SHP77 (cell line): ENCODE measurements at regions not wholly inside any gene's neighbourhood (a gene's known extent, or its start where the extent isn't known, plus 50 kb on each side); places are given as distances from the start of the nearest gene placed in this dataset.

Experiments used
- DNase-seq, 2 experiments: peaks; one replicate each; lab custom pipeline; 2025; lab: John Stamatoyannopoulos, UW

- no peak for DNase-seq
Measured at GRCh38 chr11:38282718-38283117, 1684.7 kb upstream of the RAG2 start.

GRCh38 chr11:38278457-38279141 is 1680.6 kb upstream of the RAG2 start:
- DNase-seq: no peak

- DNase-seq: no peak
Measured at GRCh38 chr11:38274031-38274430, 1676.0 kb upstream of the RAG2 start.

- no peak for DNase-seq
Measured at GRCh38 chr11:38272376-38272775, 1674.3 kb upstream of the RAG2 start.

- DNase-seq: no peak
Measured at GRCh38 chr11:38266691-38267090, 1668.7 kb upstream of the RAG2 start.

- DNase-seq: no peak
Measured at GRCh38 chr11:38256436-38256835, 1658.4 kb upstream of the RAG2 start.

- no peak for DNase-seq
Measured at GRCh38 chr11:38254913-38255312, 1656.9 kb upstream of the RAG2 start.

GRCh38 chr11:38252620-38253019 is 1654.6 kb upstream of the RAG2 start:
- DNase-seq: no peak

- no peak for DNase-seq
Measured at GRCh38 chr11:38246451-38246850, 1648.4 kb upstream of the RAG2 start.

GRCh38 chr11:38226684-38227083 is 1628.6 kb upstream of the RAG2 start:
- DNase-seq: no peak

GRCh38 chr11:38221295-38221694 is 1623.3 kb upstream of the RAG2 start:
- DNase-seq: no peak

- DNase-seq: no peak
Measured at GRCh38 chr11:38219636-38220035, 1621.6 kb upstream of the RAG2 start.

GRCh38 chr11:38208951-38209350 is 1610.9 kb upstream of the RAG2 start:
- DNase-seq: no peak

GRCh38 chr11:38206663-38207062 is 1608.6 kb upstream of the RAG2 start:
- DNase-seq: no peak

- no peak for DNase-seq
Measured at GRCh38 chr11:38191101-38191500, 1593.1 kb upstream of the RAG2 start.

GRCh38 chr11:38182126-38182866 is 1584.3 kb upstream of the RAG2 start:
- DNase-seq: no peak

GRCh38 chr11:38176686-38177322 is 1578.8 kb upstream of the RAG2 start:
- no peak for DNase-seq

GRCh38 chr11:38173676-38174075 is 1575.6 kb upstream of the RAG2 start:
- DNase-seq: no peak

- DNase-seq: no peak
Measured at GRCh38 chr11:38169286-38169685, 1571.2 kb upstream of the RAG2 start.

GRCh38 chr11:38163526-38163925 is 1565.5 kb upstream of the RAG2 start:
- no peak for DNase-seq

GRCh38 chr11:38160433-38160832 is 1562.4 kb upstream of the RAG2 start:
- DNase-seq: no peak

GRCh38 chr11:38159038-38159437 is 1561.0 kb upstream of the RAG2 start:
- DNase-seq: no peak

- no peak for DNase-seq
Measured at GRCh38 chr11:38156495-38157146, 1558.6 kb upstream of the RAG2 start.
